HCT116 (cell line): ENCODE measurements at regions not wholly inside any gene's neighbourhood (a gene's known extent, or its start where the extent isn't known, plus 50 kb on each side); places are given as distances from the start of the nearest gene placed in this dataset.

Experiments
- ATAC-seq: fragments of 200-7000 bp; cut with Tn5 transposase; 2 replicates; pipeline ENCODE4 v1.9.1; 2020; ENCODE audit warnings: mild to moderate bottlenecking, moderate library complexity
- BruUV-seq: library from RNA; stranded (reverse); fragments of 400-500 nt; replicated peaks from 2 replicates; lab custom pipeline; 2021; lab: Mats Ljungman, UMichigan
- CTCF ChIA-PET: fragments of 300-600 bp; sonication (Branson Sonifier 250); formaldehyde crosslinking; loops from one replicate; lab custom pipeline; 2021; ENCODE audit warnings: antibody characterized with exemption; lab: Charles Lee
- POLR2A ChIA-PET: fragments of 300-600, 350-600 bp; sonication (Branson Sonifier 250); formaldehyde crosslinking; loops from one replicate; lab custom pipeline; 2021; ENCODE audit warnings: antibody characterized with exemption; lab: Charles Lee
- RAD21 ChIA-PET, 2 experiments: fragments of 300-600 bp; sonication (Branson Sonifier 250); formaldehyde crosslinking; loops; one replicate each; lab custom pipeline; 2023; ENCODE audit warnings: low total read pairs in 2 of 2; ENCODE audit not compliant: uncharacterized antibody in 2 of 2, unreplicated experiment in 2 of 2, low non-redundant PET in 1 of 2; lab: Charles Lee
- DNase-seq: peaks from one replicate; pipeline ENCODE4 v3.0.0-alpha.2; 2010; ENCODE audit warnings: low read depth, low spot score
- H2AFZ ChIP-seq: fragments of 200-600 bp; shearing (Covaris generic), sonication (generic); 2 replicates; pipeline ENCODE4 v1.6.1; 2017; ENCODE audit warnings: low read depth, mixed run types, mixed read lengths, antibody characterized with exemption, low read length; ENCODE audit not compliant: poor library complexity, severe bottlenecking
- H3K27ac ChIP-seq: 2 replicates; pipeline ENCODE4 v1.5.1; 2012; ENCODE audit warnings: low read depth, low read length
- H3K27me3 ChIP-seq: fragments of 200-600 bp; sonication (generic); 2 replicates; pipeline ENCODE4 v1.6.1; 2016; ENCODE audit warnings: mixed run types, low read length, mixed read lengths; ENCODE audit not compliant: insufficient read depth
- H3K36me3 ChIP-seq, 2 experiments: fragments of 200-500 bp in 1 of 2; fragments of 200-600 bp in 1 of 2; sonication (Bioruptor generic) in 1 of 2; sonication (generic) in 1 of 2; 2 replicates each; pipeline versions ENCODE4 v1.5.1 to v1.6.1; 2014 to 2016; ENCODE audit warnings: low read length in 2 of 2, inconsistent platforms in 1 of 2, mixed read lengths in 1 of 2, mixed run types in 1 of 2; ENCODE audit not compliant: insufficient read depth in 2 of 2, control insufficient read depth in 1 of 2
- H3K4me1 ChIP-seq, 2 experiments: fragments of 200-600 bp in 1 of 2; sonication (generic) in 1 of 2; 2 replicates each; pipeline versions ENCODE4 v1.5.1 to v1.6.1; 2012 to 2017; ENCODE audit warnings: low read length in 2 of 2, inconsistent platforms in 1 of 2, mild to moderate bottlenecking in 1 of 2, mixed read lengths in 1 of 2, mixed run types in 1 of 2, moderate library complexity in 1 of 2; ENCODE audit not compliant: insufficient read depth in 2 of 2, control insufficient read depth in 1 of 2
- H3K4me2 ChIP-seq: fragments of 200-600 bp; sonication (generic); 2 replicates; pipeline ENCODE4 v1.6.1; 2017; ENCODE audit warnings: mixed run types, low read length, mixed read lengths
- H3K4me3 ChIP-seq, 2 experiments: fragments of 200-600 bp in 1 of 2; sonication (generic) in 1 of 2; replicated peaks in 1 of 2; 2 replicates each; pipeline ENCODE4 v1.5.1; 2011 to 2016; ENCODE audit warnings: low read length in 2 of 2, control low read depth in 1 of 2, low read depth in 1 of 2, mild to moderate bottlenecking in 1 of 2, mixed read lengths in 1 of 2, mixed run types in 1 of 2
- H3K79me2 ChIP-seq: fragments of 200-600 bp; sonication (generic); 2 replicates; pipeline ENCODE4 v1.6.1; 2017; ENCODE audit warnings: mild to moderate bottlenecking, mixed run types, low read length, moderate library complexity, mixed read lengths; ENCODE audit not compliant: insufficient read depth
- H3K9ac ChIP-seq: fragments of 200-600 bp; sonication (generic); 2 replicates; pipeline ENCODE4 v1.6.1; 2016; ENCODE audit warnings: low read length, mixed read lengths
- H3K9me2 ChIP-seq: fragments of 200-600 bp; sonication (generic), shearing (Covaris generic); 2 replicates; pipeline ENCODE4 v1.6.1; 2017; ENCODE audit warnings: mixed run types, mild to moderate bottlenecking, moderate library complexity; ENCODE audit not compliant: insufficient read depth
- H3K9me3 ChIP-seq, 2 experiments: fragments of 200-500 bp in 1 of 2; fragments of 200-600 bp in 1 of 2; sonication (Bioruptor generic) in 1 of 2; sonication (generic) in 1 of 2; 2 replicates each; pipeline ENCODE4 v1.6.1; 2014 to 2017; ENCODE audit warnings: low read length in 2 of 2, mixed read lengths in 2 of 2, inconsistent platforms in 1 of 2, low read depth in 1 of 2, mild to moderate bottlenecking in 1 of 2, mixed run types in 1 of 2, moderate library complexity in 1 of 2; ENCODE audit not compliant: control insufficient read depth in 1 of 2, insufficient read depth in 1 of 2
- H4K20me1 ChIP-seq: fragments of 200-600 bp; sonication (generic), shearing (Covaris generic); 2 replicates; pipeline ENCODE4 v1.6.1; 2017; ENCODE audit warnings: mixed run types, mild to moderate bottlenecking, moderate library complexity; ENCODE audit not compliant: insufficient read depth
- CBX3 ChIP-seq: IDR thresholded peaks from 2 replicates; pipeline ENCODE4 v1.6.1; 2012; ENCODE audit warnings: low read depth
- EGR1 ChIP-seq: IDR thresholded peaks from 2 replicates; pipeline ENCODE4 v1.6.1; 2012; ENCODE audit warnings: low read depth
- ELF1 ChIP-seq: IDR thresholded peaks from 2 replicates; pipeline ENCODE4 v1.6.1; 2012; ENCODE audit warnings: low read depth, borderline replicate concordance
- POLR2A ChIP-seq: IDR thresholded peaks from 2 replicates; pipeline ENCODE4 v1.7.0; 2011; ENCODE audit warnings: borderline replicate concordance; ENCODE audit not compliant: insufficient read depth, insufficient read length; ENCODE audit errors: extremely low read depth
- RAD21 ChIP-seq: IDR thresholded peaks from 2 replicates; pipeline ENCODE4 v1.6.1; 2012; ENCODE audit warnings: low read depth, mild to moderate bottlenecking
- SIN3A ChIP-seq: IDR thresholded peaks from 2 replicates; pipeline ENCODE4 v1.6.1; 2012; ENCODE audit warnings: low read depth
- SP1 ChIP-seq: IDR thresholded peaks from 2 replicates; pipeline ENCODE4 v1.6.1; 2012; ENCODE audit warnings: low read depth
- SRF ChIP-seq: IDR thresholded peaks from 2 replicates; pipeline ENCODE4 v1.6.1; 2012; ENCODE audit warnings: low read depth
- ZFX ChIP-seq: fragments of 450-650 bp; IDR thresholded peaks from 2 replicates; pipeline ENCODE4 v1.6.1; 2017
- intact Hi-C: fragments of 100-400 bp; cut with micrococcal nuclease; formaldehyde crosslinking; loops from 2 replicates; pipeline ENCODE4 v1.10.0; 2022
- TF ChIP-seq, protein P1 (sequence below): IDR thresholded peaks from 2 replicates; pipeline ENCODE4 v1.6.1; 2012
- TF ChIP-seq, protein P2 (sequence below), 3 experiments: fragments of 200-600 bp in 1 of 3; sonication (generic) in 1 of 3; IDR thresholded peaks in 2 of 3; conservative IDR thresholded peaks in 1 of 3; 2 replicates each; pipeline ENCODE4 v1.5.1; 2012 to 2017; ENCODE audit warnings: low read depth in 2 of 3, low read length in 2 of 3, antibody characterized with exemption in 1 of 3, borderline replicate concordance in 1 of 3, control low read depth in 1 of 3, mild to moderate bottlenecking in 1 of 3, mixed read lengths in 1 of 3, mixed run types in 1 of 3, moderate library complexity in 1 of 3; ENCODE audit not compliant: insufficient read depth in 1 of 3
- TF ChIP-seq, protein P3 (sequence below): IDR thresholded peaks from 2 replicates; pipeline ENCODE4 v1.6.1; 2012
- TF ChIP-seq, protein P4 (sequence below): IDR thresholded peaks from 2 replicates; pipeline ENCODE4 v1.6.1; 2012; ENCODE audit warnings: low read depth

DNA sequence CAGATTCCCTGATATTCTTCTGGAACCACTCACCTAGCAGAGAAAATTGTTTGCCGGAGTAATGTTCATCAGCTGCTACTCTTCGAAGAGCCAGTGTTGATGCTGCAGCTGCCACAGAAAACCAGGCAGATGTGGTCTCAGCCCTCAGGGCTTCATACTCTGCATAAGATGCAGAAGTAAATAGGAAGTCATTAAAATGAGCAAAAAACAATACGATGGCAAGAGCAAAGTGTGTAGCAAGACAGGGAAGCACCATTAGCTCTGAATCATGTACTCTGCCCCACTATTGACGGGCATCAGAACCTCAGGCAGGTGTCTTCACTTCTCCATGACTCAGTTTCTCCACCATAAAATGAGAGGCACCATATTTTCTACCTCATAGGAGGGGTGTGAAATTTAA, 991.6 kb upstream of the TMEM132C start:
- POLR2A ChIA-PET = no interaction called here
- intact Hi-C loops = no loop called here
- CTCF ChIA-PET = no interaction called here
- DNase-seq (no peak), ATAC-seq (no peak)
- no peaks in the 10 kb centered on the region for H3K4me1 ChIP-seq
- H3K4me2 ChIP-seq = no peak overlapping the region
- H3K27ac ChIP-seq = no peak overlapping the region
- H4K20me1 ChIP-seq = no peaks in the 10 kb centered on the region
- H3K27me3 ChIP-seq = 0 out of 2 replicates have a peak, but pooled peaks cover 3% of the 10 kb centered on the region
- no peaks in the 10 kb centered on the region for H3K9me2 ChIP-seq
- no TSS peak for BruUV-seq
- H2AFZ ChIP-seq = no peak overlapping the region
- RAD21 ChIA-PET = no interaction called here
- no peaks in the 10 kb centered on the region for H3K9me3 ChIP-seq
- TF ChIP-seq ELF1 (no peak), SIN3A (no peak), CBX3 (no peak), RAD21 (no peak), SP1 (no peak), SRF (no peak), EGR1 (no peak), ZFX (no peak), POLR2A (no peak)
- TF ChIP-seq, protein P1, sequence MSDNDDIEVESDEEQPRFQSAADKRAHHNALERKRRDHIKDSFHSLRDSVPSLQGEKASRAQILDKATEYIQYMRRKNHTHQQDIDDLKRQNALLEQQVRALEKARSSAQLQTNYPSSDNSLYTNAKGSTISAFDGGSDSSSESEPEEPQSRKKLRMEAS = no peak
- TF ChIP-seq, protein P2, sequence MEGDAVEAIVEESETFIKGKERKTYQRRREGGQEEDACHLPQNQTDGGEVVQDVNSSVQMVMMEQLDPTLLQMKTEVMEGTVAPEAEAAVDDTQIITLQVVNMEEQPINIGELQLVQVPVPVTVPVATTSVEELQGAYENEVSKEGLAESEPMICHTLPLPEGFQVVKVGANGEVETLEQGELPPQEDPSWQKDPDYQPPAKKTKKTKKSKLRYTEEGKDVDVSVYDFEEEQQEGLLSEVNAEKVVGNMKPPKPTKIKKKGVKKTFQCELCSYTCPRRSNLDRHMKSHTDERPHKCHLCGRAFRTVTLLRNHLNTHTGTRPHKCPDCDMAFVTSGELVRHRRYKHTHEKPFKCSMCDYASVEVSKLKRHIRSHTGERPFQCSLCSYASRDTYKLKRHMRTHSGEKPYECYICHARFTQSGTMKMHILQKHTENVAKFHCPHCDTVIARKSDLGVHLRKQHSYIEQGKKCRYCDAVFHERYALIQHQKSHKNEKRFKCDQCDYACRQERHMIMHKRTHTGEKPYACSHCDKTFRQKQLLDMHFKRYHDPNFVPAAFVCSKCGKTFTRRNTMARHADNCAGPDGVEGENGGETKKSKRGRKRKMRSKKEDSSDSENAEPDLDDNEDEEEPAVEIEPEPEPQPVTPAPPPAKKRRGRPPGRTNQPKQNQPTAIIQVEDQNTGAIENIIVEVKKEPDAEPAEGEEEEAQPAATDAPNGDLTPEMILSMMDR (IDR thresholded peaks at IDR 0.05 in 2 of 3, conservative IDR thresholded peaks at IDR 0.05 in 1 of 3; ENCODE audit: borderline replicate concordance in 1 of 3, insufficient read depth in 1 of 3, low read depth in 2 of 3, low read length in 2 of 3) = no peak
- TF ChIP-seq, protein P3, sequence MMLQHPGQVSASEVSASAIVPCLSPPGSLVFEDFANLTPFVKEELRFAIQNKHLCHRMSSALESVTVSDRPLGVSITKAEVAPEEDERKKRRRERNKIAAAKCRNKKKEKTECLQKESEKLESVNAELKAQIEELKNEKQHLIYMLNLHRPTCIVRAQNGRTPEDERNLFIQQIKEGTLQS = no peak
- TF ChIP-seq, protein P4, sequence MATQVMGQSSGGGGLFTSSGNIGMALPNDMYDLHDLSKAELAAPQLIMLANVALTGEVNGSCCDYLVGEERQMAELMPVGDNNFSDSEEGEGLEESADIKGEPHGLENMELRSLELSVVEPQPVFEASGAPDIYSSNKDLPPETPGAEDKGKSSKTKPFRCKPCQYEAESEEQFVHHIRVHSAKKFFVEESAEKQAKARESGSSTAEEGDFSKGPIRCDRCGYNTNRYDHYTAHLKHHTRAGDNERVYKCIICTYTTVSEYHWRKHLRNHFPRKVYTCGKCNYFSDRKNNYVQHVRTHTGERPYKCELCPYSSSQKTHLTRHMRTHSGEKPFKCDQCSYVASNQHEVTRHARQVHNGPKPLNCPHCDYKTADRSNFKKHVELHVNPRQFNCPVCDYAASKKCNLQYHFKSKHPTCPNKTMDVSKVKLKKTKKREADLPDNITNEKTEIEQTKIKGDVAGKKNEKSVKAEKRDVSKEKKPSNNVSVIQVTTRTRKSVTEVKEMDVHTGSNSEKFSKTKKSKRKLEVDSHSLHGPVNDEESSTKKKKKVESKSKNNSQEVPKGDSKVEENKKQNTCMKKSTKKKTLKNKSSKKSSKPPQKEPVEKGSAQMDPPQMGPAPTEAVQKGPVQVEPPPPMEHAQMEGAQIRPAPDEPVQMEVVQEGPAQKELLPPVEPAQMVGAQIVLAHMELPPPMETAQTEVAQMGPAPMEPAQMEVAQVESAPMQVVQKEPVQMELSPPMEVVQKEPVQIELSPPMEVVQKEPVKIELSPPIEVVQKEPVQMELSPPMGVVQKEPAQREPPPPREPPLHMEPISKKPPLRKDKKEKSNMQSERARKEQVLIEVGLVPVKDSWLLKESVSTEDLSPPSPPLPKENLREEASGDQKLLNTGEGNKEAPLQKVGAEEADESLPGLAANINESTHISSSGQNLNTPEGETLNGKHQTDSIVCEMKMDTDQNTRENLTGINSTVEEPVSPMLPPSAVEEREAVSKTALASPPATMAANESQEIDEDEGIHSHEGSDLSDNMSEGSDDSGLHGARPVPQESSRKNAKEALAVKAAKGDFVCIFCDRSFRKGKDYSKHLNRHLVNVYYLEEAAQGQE = no peak
- no peak overlapping the region for H3K9ac ChIP-seq
- no peaks in the 10 kb centered on the region for H3K36me3 ChIP-seq
- no peak overlapping the region for H3K4me3 ChIP-seq
- no peaks in the 10 kb centered on the region for H3K79me2 ChIP-seq
